ENCODE measurements at regions not wholly inside any gene's neighbourhood (a gene's known extent, or its start where the extent isn't known, plus 50 kb on each side); places are given as distances from the start of the nearest gene placed in this dataset.

GRCh38 chr5:104186510-104186909 lies 623.9 kb upstream of the NUDT12 start:
- no peak for TF ChIP-seq CTCF (IDR thresholded peaks at IDR 0.05; ENCODE audit: insufficient read depth, low read length, missing control alignments)
- H3K4me3 ChIP-seq (ENCODE audit: low read depth, low read length), result no peak overlapping the region
- ChIA-PET POLR2A (no interaction called here), CTCF (no interaction called here)
- no peak for DNase-seq (ENCODE audit: low read depth, low spot score)

- DNase-seq (ENCODE audit: low read depth, low spot score), result no peak
- H3K4me3 ChIP-seq (ENCODE audit: low read depth, low read length), result no peak overlapping the region
- TF ChIP-seq CTCF (IDR thresholded peaks at IDR 0.05; ENCODE audit: insufficient read depth, low read length, missing control alignments), result no peak
- ChIA-PET CTCF (no interaction called here), POLR2A (no interaction called here)
Measured at GRCh38 chr5:104186100-104186499, 623.5 kb upstream of the NUDT12 start.

GRCh38 chr5:104184264-104184663 lies 621.7 kb upstream of the NUDT12 start:
- no peak for TF ChIP-seq CTCF (IDR thresholded peaks at IDR 0.05; ENCODE audit: insufficient read depth, low read length, missing control alignments)
- no peak overlapping the region for H3K4me3 ChIP-seq (ENCODE audit: low read depth, low read length)
- POLR2A ChIA-PET, result no interaction called here
- no peak for DNase-seq (ENCODE audit: low read depth, low spot score)
- CTCF ChIA-PET, result no interaction called here

- TF ChIP-seq CTCF (IDR thresholded peaks at IDR 0.05; ENCODE audit: insufficient read depth, low read length, missing control alignments), result peak; percentile 52
- DNase-seq (ENCODE audit: low read depth, low spot score), result no peak
- ChIA-PET POLR2A (no interaction called here), CTCF (interaction anchor here (0.6 to 5.0 kb wide), 36 partner anchors 8 to 946 kb away, joined by 3 to 176 read pairs (median 4); no protein-coding TSS in a partner anchor)
- H3K4me3 ChIP-seq (ENCODE audit: low read depth, low read length), result no peak overlapping the region
Measured at GRCh38 chr5:104178829-104179456, 616.4 kb upstream of the NUDT12 start.

GRCh38 chr5:104178066-104178465 lies 615.5 kb upstream of the NUDT12 start:
- POLR2A ChIA-PET, result no interaction called here

GRCh38 chr5:104177651-104178050 lies 615.1 kb upstream of the NUDT12 start:
- DNase-seq (ENCODE audit: low read depth, low spot score), result no peak

More at GRCh38 chr5:104178066-104178465, 615.5 kb upstream of the NUDT12 start:
- DNase-seq (ENCODE audit: low read depth, low spot score), result no peak
- no peak overlapping the region for H3K4me3 ChIP-seq (ENCODE audit: low read depth, low read length)
- CTCF ChIA-PET, result interaction anchor here (0.8 to 5.0 kb wide), 13 partner anchors 11 to 600 kb away, joined by 3 to 176 read pairs (median 4); no protein-coding TSS in a partner anchor
- no peak for TF ChIP-seq CTCF (IDR thresholded peaks at IDR 0.05; ENCODE audit: insufficient read depth, low read length, missing control alignments)

More at GRCh38 chr5:104177651-104178050, 615.1 kb upstream of the NUDT12 start:
- CTCF ChIA-PET, result interaction anchor here (1.0 to 5.0 kb wide), 6 partner anchors 11 to 600 kb away, joined by 3 to 176 read pairs (median 26); no protein-coding TSS in a partner anchor
- POLR2A ChIA-PET, result no interaction called here
- H3K4me3 ChIP-seq (ENCODE audit: low read depth, low read length), result no peak overlapping the region
- no peak for TF ChIP-seq CTCF (IDR thresholded peaks at IDR 0.05; ENCODE audit: insufficient read depth, low read length, missing control alignments)
